GM23338 (cell line): ENCODE measurements at regions not wholly inside any gene's neighbourhood (a gene's known extent, or its start where the extent isn't known, plus 50 kb on each side); places are given as distances from the start of the nearest gene placed in this dataset.

Source experiments
- ATAC-seq: fragments of 200-7000 bp; cut with Tn5 transposase; 3 replicates; pipeline ENCODE4 v1.9.1; 2020
- DNase-seq: peaks from one replicate; pipeline ENCODE4 v3.0.0-alpha.2; 2015; ENCODE audit warnings: low spot score
- H2AFZ ChIP-seq: fragments of 200-600 bp; sonication (generic); 2 replicates; pipeline ENCODE4 v1.8.0; 2016; ENCODE audit warnings: antibody characterized with exemption, mild to moderate bottlenecking, moderate library complexity
- H3F3A ChIP-seq: fragments of 200-600 bp; sonication (generic); replicated peaks from 2 replicates; pipeline ENCODE4 v1.8.0; 2017; ENCODE audit warnings: antibody characterized with exemption, mixed run types, low read depth
- H3K27ac ChIP-seq: fragments of 200-600 bp; sonication (generic); 2 replicates; pipeline ENCODE4 v1.6.1; 2016; ENCODE audit warnings: low read depth
- H3K27me3 ChIP-seq: fragments of 200-600 bp; sonication (generic); 2 replicates; pipeline ENCODE4 v1.8.0; 2016; ENCODE audit warnings: mild to moderate bottlenecking, mixed run types, moderate library complexity; ENCODE audit not compliant: insufficient read depth
- H3K36me3 ChIP-seq: fragments of 200-600 bp; sonication (generic); 2 replicates; pipeline ENCODE4 v1.8.0; 2016; ENCODE audit warnings: mild to moderate bottlenecking; ENCODE audit not compliant: insufficient read depth
- H3K4me1 ChIP-seq: fragments of 200-600 bp; sonication (generic); 2 replicates; pipeline ENCODE4 v1.8.0; 2016; ENCODE audit warnings: mild to moderate bottlenecking, moderate library complexity; ENCODE audit not compliant: insufficient read depth
- H3K4me2 ChIP-seq: fragments of 200-600 bp; sonication (generic); 2 replicates; pipeline ENCODE4 v1.7.1; 2017; ENCODE audit warnings: mixed run types
- H3K4me3 ChIP-seq: fragments of 200-600 bp; sonication (generic); 2 replicates; pipeline ENCODE4 v1.6.1; 2016; ENCODE audit warnings: mixed run types
- H3K79me2 ChIP-seq: fragments of 200-600 bp; sonication (generic); replicated peaks from 2 replicates; pipeline ENCODE4 v1.8.0; 2017; ENCODE audit warnings: mild to moderate bottlenecking; ENCODE audit not compliant: insufficient read depth
- H3K9me2 ChIP-seq: fragments of 200-600 bp; sonication (generic); 2 replicates; pipeline ENCODE4 v1.8.0; 2017; ENCODE audit not compliant: insufficient read depth
- H4K20me1 ChIP-seq: fragments of 200-600 bp; sonication (generic); replicated peaks from 2 replicates; pipeline ENCODE4 v1.8.0; 2017; ENCODE audit warnings: mild to moderate bottlenecking; ENCODE audit not compliant: insufficient read depth
- H3K27ac Mint-ChIP-seq: 2 replicates; pipeline ENCODE4 v1.8.0; 2020; ENCODE audit warnings: inconsistent platforms, mild to moderate bottlenecking, moderate library complexity, mixed read lengths
- H3K27me3 Mint-ChIP-seq: 3 replicates; pipeline ENCODE4 v1.8.0; 2022; ENCODE audit warnings: low read depth, mild to moderate bottlenecking, moderate library complexity, mixed read lengths, inconsistent platforms; ENCODE audit not compliant: insufficient read depth, poor library complexity
- H3K36me3 Mint-ChIP-seq: 3 replicates; pipeline ENCODE4 v1.8.0; 2021; ENCODE audit warnings: low read depth, mild to moderate bottlenecking, inconsistent platforms, moderate library complexity, mixed read lengths
- H3K4me1 Mint-ChIP-seq: 3 replicates; pipeline ENCODE4 v1.8.0; 2020; ENCODE audit warnings: mild to moderate bottlenecking, inconsistent platforms, mixed read lengths
- H3K4me3 Mint-ChIP-seq: 3 replicates; pipeline ENCODE4 v1.8.0; 2021; ENCODE audit warnings: moderate library complexity, mild to moderate bottlenecking, inconsistent platforms, mixed read lengths
- H3K9me3 Mint-ChIP-seq: 3 replicates; pipeline ENCODE4 v1.8.0; 2020; ENCODE audit warnings: moderate library complexity, mild to moderate bottlenecking, inconsistent platforms, mixed read lengths
- CREB1 ChIP-seq: fragments of 250-450 bp; sonication (Bioruptor Pico); IDR thresholded peaks from 2 replicates; pipeline ENCODE4 v1.5.0; 2020; ENCODE audit warnings: low read depth, mild to moderate bottlenecking, moderate library complexity
- EZH2phosphoT487 ChIP-seq: fragments of 200-600 bp; sonication (generic); IDR thresholded peaks from one replicate; pipeline ENCODE4 v1.8.1; 2018; ENCODE audit warnings: antibody characterized with exemption; ENCODE audit not compliant: unreplicated experiment
- NANOG ChIP-seq: IDR thresholded peaks from 2 replicates; pipeline ENCODE4 v1.6.1; 2016; ENCODE audit warnings: antibody characterized with exemption, borderline replicate concordance
- POLR2AphosphoS5 ChIP-seq: IDR thresholded peaks from 2 replicates; pipeline ENCODE4 v1.6.1; 2016; ENCODE audit warnings: antibody characterized with exemption, low read depth
- ZNF114 ChIP-seq: fragments of 250-450 bp; sonication (Bioruptor Pico); IDR thresholded peaks from 2 replicates; pipeline ENCODE4 v1.5.0; 2020; ENCODE audit warnings: mild to moderate bottlenecking, moderate library complexity
- ZNF331 ChIP-seq: fragments of 250-450 bp; sonication (Bioruptor Pico); IDR thresholded peaks from 2 replicates; pipeline ENCODE4 v1.5.0; 2020; ENCODE audit warnings: low read depth, mild to moderate bottlenecking, moderate library complexity
- TF ChIP-seq, protein P1 (sequence below), 2 experiments: fragments of 200-600 bp in 1 of 2; sonication (generic) in 1 of 2; conservative IDR thresholded peaks; 2 replicates each; pipeline versions ENCODE4 v1.5.1 to v1.6.1; 2016 to 2017; ENCODE audit warnings: antibody characterized with exemption in 2 of 2, low read depth in 2 of 2, mild to moderate bottlenecking in 2 of 2, moderate library complexity in 1 of 2
- TF ChIP-seq, protein P2 (sequence below): IDR thresholded peaks from one replicate; pipeline ENCODE4 v1.6.1; 2018; ENCODE audit warnings: antibody characterized with exemption; ENCODE audit not compliant: unreplicated experiment

DNA sequence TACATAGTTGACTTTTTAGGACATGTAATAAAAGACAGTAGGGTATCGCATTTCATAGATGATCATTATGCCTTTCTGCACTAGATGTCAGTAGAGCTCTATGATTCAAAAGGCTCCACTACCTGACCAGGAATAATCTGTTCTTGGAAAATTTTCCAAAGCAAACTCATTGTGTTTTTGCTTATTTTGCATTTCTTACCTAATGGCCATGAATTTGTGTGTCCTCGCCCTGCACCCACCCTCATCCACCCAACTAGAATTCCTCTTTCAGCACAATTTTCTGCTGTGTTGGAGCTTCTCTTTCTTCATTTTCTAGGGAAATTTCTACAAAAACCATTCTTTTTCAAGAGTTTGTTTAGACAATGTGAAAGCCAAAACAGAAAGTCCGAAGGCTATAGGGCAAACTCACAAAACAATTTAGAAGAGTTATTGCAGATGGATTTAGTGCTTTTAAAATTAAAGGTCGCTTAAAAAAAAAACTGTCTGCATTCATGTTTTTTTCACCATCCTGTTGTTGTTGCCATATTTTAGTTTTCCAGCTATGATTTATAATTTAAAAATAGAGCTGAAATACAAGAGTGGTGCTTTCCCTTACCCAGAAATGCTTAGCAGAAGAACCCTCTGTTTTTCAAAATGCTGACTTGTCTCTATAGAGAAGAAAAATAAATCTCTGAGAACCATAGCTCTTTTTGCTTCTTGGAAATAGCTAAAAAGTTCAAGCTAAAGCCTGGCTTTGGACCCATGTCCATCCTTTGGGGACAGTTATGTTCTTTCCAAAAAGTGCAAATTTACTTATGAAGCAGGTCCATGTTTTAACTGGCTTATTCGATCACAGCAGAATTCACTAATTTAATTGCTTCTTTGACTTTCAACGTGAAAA is 183.7 kb downstream of the SPATA18 start:
- DNase-seq (peak; percentile 60), ATAC-seq (peak; percentile 65)
- Histone ChIP-seq H3F3A (no peaks in the 10 kb centered on the region), H3K27ac (no peak overlapping the region), H3K4me3 (no peak overlapping the region), H2AFZ (no peak overlapping the region), H3K36me3 (no peaks in the 10 kb centered on the region), H3K79me2 (no peaks in the 10 kb centered on the region), H3K27me3 (no peaks in the 10 kb centered on the region), H4K20me1 (no peaks in the 10 kb centered on the region), H3K4me2 (no peak overlapping the region), H3K9me2 (no peaks in the 10 kb centered on the region), H3K4me1 (no peaks in the 10 kb centered on the region; the same call in 1 of the 2 replicates)
- Mint-ChIP-seq H3K4me1 (peaks cover 3% of the 10 kb centered on the region; the same call in 2 of the 3 replicates), H3K4me3 (no peak overlapping the region), H3K27me3 (no peaks in the 10 kb centered on the region), H3K9me3 (no peaks in the 10 kb centered on the region), H3K27ac (no peak overlapping the region), H3K36me3 (no peaks in the 10 kb centered on the region)
- TF ChIP-seq, protein P1, sequence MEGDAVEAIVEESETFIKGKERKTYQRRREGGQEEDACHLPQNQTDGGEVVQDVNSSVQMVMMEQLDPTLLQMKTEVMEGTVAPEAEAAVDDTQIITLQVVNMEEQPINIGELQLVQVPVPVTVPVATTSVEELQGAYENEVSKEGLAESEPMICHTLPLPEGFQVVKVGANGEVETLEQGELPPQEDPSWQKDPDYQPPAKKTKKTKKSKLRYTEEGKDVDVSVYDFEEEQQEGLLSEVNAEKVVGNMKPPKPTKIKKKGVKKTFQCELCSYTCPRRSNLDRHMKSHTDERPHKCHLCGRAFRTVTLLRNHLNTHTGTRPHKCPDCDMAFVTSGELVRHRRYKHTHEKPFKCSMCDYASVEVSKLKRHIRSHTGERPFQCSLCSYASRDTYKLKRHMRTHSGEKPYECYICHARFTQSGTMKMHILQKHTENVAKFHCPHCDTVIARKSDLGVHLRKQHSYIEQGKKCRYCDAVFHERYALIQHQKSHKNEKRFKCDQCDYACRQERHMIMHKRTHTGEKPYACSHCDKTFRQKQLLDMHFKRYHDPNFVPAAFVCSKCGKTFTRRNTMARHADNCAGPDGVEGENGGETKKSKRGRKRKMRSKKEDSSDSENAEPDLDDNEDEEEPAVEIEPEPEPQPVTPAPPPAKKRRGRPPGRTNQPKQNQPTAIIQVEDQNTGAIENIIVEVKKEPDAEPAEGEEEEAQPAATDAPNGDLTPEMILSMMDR (conservative IDR thresholded peaks at IDR 0.05; ENCODE audit: low read depth in 2 of 2), result peak; percentile 69 to 75
- no peak for TF ChIP-seq ZNF331 (CRISPR knock-in tag)

DNA sequence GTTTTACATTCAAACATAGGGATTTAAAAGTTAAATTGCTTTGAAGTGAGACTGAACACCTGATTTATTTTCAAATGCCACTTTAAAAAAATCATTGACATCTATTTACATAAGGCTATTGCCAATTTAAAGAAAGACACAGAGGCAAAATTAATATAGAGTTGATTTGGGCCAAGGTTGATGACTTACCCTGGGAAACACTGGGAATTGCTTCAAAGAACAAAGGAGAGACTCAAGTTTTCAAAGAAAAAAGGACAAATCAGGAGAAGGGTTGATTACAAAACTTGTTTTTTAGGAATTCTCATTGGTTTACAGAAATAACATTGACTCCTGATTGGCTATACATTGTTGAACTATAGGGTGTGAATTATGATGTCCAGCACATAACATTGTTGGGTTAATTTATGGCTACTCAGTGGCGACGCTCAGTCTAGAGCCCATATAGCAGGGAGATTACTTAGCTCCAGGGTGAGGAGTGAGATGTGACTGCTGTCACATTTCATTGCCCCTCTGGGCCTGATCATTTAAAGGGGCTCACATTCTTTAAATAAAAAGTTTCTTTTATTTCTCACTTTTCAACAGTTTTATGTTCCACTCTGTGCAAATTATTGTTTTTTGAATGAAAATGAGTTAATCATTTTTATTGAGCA is 184.6 kb downstream of the SPATA18 start:
- no peak for TF ChIP-seq ZNF114 (CRISPR knock-in tag)
- TF ChIP-seq, protein P2, sequence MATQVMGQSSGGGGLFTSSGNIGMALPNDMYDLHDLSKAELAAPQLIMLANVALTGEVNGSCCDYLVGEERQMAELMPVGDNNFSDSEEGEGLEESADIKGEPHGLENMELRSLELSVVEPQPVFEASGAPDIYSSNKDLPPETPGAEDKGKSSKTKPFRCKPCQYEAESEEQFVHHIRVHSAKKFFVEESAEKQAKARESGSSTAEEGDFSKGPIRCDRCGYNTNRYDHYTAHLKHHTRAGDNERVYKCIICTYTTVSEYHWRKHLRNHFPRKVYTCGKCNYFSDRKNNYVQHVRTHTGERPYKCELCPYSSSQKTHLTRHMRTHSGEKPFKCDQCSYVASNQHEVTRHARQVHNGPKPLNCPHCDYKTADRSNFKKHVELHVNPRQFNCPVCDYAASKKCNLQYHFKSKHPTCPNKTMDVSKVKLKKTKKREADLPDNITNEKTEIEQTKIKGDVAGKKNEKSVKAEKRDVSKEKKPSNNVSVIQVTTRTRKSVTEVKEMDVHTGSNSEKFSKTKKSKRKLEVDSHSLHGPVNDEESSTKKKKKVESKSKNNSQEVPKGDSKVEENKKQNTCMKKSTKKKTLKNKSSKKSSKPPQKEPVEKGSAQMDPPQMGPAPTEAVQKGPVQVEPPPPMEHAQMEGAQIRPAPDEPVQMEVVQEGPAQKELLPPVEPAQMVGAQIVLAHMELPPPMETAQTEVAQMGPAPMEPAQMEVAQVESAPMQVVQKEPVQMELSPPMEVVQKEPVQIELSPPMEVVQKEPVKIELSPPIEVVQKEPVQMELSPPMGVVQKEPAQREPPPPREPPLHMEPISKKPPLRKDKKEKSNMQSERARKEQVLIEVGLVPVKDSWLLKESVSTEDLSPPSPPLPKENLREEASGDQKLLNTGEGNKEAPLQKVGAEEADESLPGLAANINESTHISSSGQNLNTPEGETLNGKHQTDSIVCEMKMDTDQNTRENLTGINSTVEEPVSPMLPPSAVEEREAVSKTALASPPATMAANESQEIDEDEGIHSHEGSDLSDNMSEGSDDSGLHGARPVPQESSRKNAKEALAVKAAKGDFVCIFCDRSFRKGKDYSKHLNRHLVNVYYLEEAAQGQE, result no peak
- TF ChIP-seq CREB1 (CRISPR knock-in tag), result no peak
- no peak for TF ChIP-seq EZH2phosphoT487
- no peak for TF ChIP-seq NANOG
- TF ChIP-seq POLR2AphosphoS5, result no peak
- Histone ChIP-seq H3K36me3 (no peaks in the 10 kb centered on the region), H3K27me3 (no peaks in the 10 kb centered on the region), H3F3A (no peaks in the 10 kb centered on the region), H4K20me1 (no peaks in the 10 kb centered on the region), H3K4me3 (no peak overlapping the region), H3K9me2 (no peaks in the 10 kb centered on the region), H3K4me2 (no peak overlapping the region), H2AFZ (no peak overlapping the region), H3K27ac (no peak overlapping the region), H3K79me2 (no peaks in the 10 kb centered on the region), H3K4me1 (no peaks in the 10 kb centered on the region; the same call in 1 of the 2 replicates)
- no peak overlapping the region for H3K27ac Mint-ChIP-seq
- no peaks in the 10 kb centered on the region for H3K9me3 Mint-ChIP-seq
- no peaks in the 10 kb centered on the region for H3K36me3 Mint-ChIP-seq
- no peak for ATAC-seq
- DNase-seq, result no peak
- no peaks in the 10 kb centered on the region for H3K27me3 Mint-ChIP-seq
- no peak overlapping the region for H3K4me3 Mint-ChIP-seq
- H3K4me1 Mint-ChIP-seq, result peaks cover 3% of the 10 kb centered on the region; the same call in 2 of the 3 replicates
